ENCODE measurements at regions not wholly inside any gene's neighbourhood (a gene's known extent, or its start where the extent isn't known, plus 50 kb on each side); places are given as distances from the start of the nearest gene placed in this dataset.

GRCh38 chr5:19193631-19194030 is 794.4 kb downstream of the CDH18 start:
- TF ChIP-seq EZH2 (IDR thresholded peaks at IDR 0.05; ENCODE audit: insufficient read depth, poor library complexity, severe bottlenecking) (no peak), EZH2phosphoT487 (IDR thresholded peaks at IDR 0.05; ENCODE audit: insufficient read depth, low read depth) (no peak)
